WTC11 (cell line): ENCODE measurements at regions not wholly inside any gene's neighbourhood (a gene's known extent, or its start where the extent isn't known, plus 50 kb on each side); places are given as distances from the start of the nearest gene placed in this dataset.
"Not testable (repeated sequence)": the region's sequence is repeated elsewhere in the genome, so short reads cannot be mapped to it uniquely, and the experiment has no call there.

Experiments used
- CTCF ChIP-seq: fragments of 200-600 bp; IDR thresholded peaks from 2 replicates; pipeline ENCODE4 v1.8.0; 2022; ENCODE audit warnings: antibody characterized with exemption
- NR2C2 ChIP-seq: sonication (generic); formaldehyde crosslinking; IDR thresholded peaks from 2 replicates; pipeline ENCODE4 v1.8.0; 2022; ENCODE audit warnings: mild to moderate bottlenecking, missing genetic modification reagents
- TF ChIP-seq, protein P1 (sequence below): sonication (generic); formaldehyde crosslinking; IDR thresholded peaks from 2 replicates; pipeline ENCODE4 v1.8.1; 2022; ENCODE audit warnings: mild to moderate bottlenecking, missing genetic modification reagents, moderate library complexity, borderline replicate concordance

DNA sequence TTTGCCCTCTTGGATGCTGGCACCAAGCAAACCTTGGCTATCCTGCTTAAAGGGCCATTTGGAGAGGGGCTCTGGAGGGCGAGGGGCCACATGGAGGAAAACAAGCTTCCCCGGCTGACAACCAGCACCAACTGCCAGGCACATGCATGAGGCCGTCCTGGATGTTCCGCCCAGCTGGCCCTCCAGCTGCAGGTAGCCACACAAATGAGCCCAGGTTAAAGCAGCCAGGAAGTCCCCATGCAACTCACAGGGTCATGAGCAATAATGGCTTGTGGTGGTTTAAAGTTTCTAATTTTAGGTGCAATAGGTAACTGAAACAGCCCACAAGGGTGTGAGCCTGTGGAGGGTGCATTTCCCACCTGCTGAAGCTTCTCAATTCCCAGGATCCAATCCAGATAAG, 88.6 kb upstream of the FAM90A1 start:
- TF ChIP-seq, protein P1, sequence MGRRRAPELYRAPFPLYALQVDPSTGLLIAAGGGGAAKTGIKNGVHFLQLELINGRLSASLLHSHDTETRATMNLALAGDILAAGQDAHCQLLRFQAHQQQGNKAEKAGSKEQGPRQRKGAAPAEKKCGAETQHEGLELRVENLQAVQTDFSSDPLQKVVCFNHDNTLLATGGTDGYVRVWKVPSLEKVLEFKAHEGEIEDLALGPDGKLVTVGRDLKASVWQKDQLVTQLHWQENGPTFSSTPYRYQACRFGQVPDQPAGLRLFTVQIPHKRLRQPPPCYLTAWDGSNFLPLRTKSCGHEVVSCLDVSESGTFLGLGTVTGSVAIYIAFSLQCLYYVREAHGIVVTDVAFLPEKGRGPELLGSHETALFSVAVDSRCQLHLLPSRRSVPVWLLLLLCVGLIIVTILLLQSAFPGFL (CRISPR knock-in tag) = not testable (repeated sequence)
- not testable (repeated sequence) for TF ChIP-seq CTCF; NR2C2 (CRISPR knock-in tag)
